GM12801 (cell line): ENCODE measurements at regions not wholly inside any gene's neighbourhood (a gene's known extent, or its start where the extent isn't known, plus 50 kb on each side); places are given as distances from the start of the nearest gene placed in this dataset.

Source experiments
- TF ChIP-seq, protein P1 (sequence below): IDR thresholded peaks from one replicate; pipeline ENCODE4 v1.5.1; 2011; ENCODE audit warnings: control low read depth; ENCODE audit not compliant: insufficient read length; ENCODE audit errors: extremely low read depth

DNA sequence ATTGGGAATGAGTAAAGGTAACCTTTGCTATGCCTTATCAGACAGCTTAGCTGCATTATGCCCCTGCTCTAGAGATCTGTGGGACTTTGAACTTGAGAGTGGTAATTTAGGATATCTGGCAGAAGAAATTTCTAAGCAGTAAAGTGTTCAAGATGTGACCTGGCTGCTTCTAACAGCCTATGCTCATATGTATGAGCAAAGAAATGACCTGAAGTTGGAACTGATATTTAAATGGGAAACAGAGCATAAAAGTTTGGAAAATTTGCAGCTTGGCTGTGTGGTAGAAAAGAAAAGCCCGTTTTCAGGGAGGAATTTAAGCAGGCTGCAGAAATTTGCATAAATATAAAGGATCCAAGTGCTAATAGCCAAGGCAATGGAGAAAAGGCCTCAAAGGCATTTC is 90.4 kb downstream of the HHIPL2 start:
- TF ChIP-seq, protein P1, sequence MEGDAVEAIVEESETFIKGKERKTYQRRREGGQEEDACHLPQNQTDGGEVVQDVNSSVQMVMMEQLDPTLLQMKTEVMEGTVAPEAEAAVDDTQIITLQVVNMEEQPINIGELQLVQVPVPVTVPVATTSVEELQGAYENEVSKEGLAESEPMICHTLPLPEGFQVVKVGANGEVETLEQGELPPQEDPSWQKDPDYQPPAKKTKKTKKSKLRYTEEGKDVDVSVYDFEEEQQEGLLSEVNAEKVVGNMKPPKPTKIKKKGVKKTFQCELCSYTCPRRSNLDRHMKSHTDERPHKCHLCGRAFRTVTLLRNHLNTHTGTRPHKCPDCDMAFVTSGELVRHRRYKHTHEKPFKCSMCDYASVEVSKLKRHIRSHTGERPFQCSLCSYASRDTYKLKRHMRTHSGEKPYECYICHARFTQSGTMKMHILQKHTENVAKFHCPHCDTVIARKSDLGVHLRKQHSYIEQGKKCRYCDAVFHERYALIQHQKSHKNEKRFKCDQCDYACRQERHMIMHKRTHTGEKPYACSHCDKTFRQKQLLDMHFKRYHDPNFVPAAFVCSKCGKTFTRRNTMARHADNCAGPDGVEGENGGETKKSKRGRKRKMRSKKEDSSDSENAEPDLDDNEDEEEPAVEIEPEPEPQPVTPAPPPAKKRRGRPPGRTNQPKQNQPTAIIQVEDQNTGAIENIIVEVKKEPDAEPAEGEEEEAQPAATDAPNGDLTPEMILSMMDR, result no peak

DNA sequence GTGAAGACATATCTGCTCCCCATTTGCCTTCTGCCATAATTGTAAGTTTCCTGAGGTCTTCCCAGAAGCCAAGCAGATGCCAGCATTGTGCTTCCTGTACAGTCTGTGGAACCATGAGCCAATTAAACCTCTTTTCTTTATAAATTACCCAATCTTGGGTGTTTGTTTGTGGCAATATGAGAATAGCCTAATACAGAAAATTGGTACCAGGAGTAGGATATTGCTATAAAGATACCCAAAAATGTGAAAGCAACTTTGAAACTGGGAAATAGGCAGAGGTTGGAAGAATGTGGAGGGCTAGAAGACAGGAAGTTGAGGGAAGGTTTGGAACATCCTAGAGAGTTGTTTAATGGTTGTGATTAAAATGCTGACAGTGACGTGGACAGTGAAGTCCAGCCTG is 90.8 kb downstream of the HHIPL2 start:
- TF ChIP-seq, protein P1, result no peak

DNA sequence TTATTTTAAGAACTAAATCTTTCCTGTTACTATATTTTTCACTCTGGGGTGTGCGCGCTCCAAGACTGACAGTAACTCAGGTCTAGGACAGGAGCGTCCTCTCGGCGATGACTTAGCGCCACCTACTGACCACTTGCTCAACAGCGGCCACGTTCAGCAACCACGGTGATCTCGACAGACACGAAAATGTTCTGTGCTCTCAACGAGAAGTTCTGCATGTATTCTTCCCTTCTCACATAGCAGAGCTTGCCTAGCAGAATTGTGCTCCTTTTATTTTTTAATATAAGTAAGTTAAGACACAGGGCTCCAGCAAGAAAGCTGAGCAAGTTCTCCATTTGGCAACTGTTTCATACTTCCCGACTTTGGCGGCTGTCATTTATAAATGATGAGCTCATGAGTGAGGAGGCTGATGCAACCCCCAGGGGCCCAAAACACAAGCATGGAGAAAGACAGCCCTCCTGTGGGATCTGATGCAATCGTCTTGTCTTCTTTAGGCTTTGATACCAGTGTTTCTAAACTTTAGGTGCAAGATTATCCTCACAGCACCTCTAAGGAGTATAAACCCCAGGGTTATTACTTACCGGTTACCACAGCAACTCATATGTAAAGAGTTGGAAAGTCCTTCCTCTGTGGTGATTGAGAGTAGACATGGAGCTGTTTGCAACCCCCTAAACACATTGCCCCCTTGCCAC is 92.6 kb downstream of the HHIPL2 start:
- TF ChIP-seq, protein P1, result no peak

DNA sequence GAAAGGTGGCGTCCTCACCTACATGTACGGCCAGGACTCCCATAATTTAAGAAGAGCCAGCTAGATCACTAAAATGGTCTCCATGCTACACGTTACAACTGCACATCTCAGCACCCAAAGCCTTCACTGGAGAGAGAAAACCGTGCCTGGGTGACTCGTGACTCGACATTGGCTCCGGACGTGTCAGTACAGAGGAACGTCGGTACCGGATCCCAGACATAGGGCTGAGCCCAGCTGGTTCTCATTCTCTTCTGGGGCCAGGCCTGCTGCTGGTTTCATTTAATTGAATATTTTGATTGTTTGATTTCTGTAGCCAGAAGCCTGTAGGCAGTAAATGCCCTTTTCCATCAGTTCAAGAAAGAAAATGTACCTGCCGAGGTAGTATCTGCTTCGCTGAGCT is 93.1 kb downstream of the HHIPL2 start:
- TF ChIP-seq, protein P1, result no peak

DNA sequence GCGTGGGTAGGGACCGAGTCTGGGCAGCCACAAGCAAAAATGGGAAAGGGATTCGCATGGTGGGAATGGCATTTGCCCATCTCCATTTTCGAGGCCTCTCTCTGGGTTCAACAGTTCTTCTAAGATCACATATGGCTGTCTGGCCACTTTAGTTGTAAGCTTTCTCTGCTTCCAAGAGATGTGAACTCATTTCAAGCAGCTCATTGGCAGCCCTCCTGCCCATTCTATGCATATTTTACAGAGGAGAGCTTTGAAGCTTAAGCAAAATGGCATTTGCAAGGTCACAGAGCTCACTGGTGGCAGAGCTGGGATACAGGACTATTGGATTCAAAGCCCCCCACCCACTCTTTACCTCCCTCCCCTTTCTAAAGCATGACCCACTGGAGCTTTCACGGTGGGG is 93.7 kb downstream of the HHIPL2 start:
- TF ChIP-seq, protein P1, result no peak

DNA sequence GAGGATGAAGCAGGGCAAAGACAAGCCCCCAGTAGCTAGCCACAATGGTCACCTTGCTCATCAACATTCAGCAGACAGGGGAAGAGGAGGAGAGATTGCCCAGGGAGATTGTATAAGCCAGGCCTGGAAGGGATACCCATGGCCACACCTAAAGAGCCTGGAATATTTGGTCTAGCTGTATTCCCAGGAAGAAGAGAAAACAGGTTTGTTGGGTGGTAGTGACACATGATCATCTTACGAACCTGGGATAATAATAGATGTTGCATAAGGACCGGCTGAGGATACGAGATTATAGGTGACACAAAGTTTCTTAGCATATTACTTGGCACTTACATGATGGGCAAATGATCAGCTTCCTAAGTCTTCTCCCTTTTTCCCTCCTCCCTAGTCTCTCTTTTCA is 95.9 kb downstream of the HHIPL2 start:
- TF ChIP-seq, protein P1, result no peak

DNA sequence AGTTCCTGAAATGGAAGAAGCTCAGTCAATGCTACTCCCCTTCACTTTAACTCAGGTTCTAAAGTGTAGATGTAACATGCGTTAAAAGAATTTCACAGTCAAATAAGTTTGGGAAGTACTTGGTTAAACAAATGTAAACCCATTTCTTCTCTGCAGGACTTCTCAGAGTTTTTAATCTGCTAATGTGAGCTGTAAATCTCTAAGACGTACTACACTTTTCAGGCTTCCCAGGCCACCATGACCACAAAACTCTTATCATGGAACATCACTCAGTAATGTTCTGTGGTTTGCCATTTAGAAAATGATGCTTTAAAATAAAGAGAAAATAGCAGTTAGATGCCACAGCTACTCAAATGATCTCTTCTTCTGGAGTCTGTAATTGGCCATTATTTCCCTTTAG is 104.3 kb downstream of the HHIPL2 start:
- TF ChIP-seq, protein P1, result no peak
